ENCODE measurements at regions not wholly inside any gene's neighbourhood (a gene's known extent, or its start where the extent isn't known, plus 50 kb on each side); places are given as distances from the start of the nearest gene placed in this dataset.

- TF ChIP-seq ZNF462 (CRISPR knock-in tag; IDR thresholded peaks at IDR 0.05) (no peak), ETS1 (IDR thresholded peaks at IDR 0.05) (no peak)
- TF ChIP-seq, protein P1, sequence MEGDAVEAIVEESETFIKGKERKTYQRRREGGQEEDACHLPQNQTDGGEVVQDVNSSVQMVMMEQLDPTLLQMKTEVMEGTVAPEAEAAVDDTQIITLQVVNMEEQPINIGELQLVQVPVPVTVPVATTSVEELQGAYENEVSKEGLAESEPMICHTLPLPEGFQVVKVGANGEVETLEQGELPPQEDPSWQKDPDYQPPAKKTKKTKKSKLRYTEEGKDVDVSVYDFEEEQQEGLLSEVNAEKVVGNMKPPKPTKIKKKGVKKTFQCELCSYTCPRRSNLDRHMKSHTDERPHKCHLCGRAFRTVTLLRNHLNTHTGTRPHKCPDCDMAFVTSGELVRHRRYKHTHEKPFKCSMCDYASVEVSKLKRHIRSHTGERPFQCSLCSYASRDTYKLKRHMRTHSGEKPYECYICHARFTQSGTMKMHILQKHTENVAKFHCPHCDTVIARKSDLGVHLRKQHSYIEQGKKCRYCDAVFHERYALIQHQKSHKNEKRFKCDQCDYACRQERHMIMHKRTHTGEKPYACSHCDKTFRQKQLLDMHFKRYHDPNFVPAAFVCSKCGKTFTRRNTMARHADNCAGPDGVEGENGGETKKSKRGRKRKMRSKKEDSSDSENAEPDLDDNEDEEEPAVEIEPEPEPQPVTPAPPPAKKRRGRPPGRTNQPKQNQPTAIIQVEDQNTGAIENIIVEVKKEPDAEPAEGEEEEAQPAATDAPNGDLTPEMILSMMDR (conservative IDR thresholded peaks at IDR 0.05; ENCODE audit: low read depth in 2 of 2), result no peak
Observed at GRCh38 chr6:56756219-56756789, 113.6 kb upstream of the DST start (continued).

DNA sequence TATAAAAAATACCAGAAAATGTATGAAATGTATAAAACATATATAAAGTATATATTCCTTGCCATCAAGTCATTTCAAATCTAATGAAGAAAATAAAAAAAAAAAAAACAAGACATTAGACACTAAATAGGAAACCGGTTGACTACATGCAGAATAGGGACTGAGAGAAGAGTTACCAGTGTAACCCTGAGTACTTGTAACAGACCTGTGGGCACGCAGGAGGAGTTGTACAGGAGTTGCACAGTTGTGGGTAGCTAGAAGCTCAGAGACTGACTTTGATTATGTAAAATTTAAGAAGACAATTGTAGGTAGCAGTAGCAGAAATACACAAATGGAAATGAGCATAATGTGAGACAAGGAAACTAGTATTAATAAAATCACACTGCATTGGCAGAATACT, 112.4 kb upstream of the DST start:
- Histone ChIP-seq H3K27ac (ENCODE audit: low read depth) (no peak overlapping the region), H3F3A (replicated peaks; ENCODE audit: low read depth) (no peaks in the 10 kb centered on the region), H3K36me3 (ENCODE audit: insufficient read depth) (no peaks in the 10 kb centered on the region), H2AFZ (no peak overlapping the region), H3K4me1 (ENCODE audit: insufficient read depth) (peaks cover 96% of the 10 kb centered on the region), H3K4me3 (no peak overlapping the region), H3K4me2 (no peak overlapping the region), H3K27me3 (ENCODE audit: insufficient read depth) (no peaks in the 10 kb centered on the region), H4K20me1 (replicated peaks; ENCODE audit: insufficient read depth) (no peaks in the 10 kb centered on the region), H3K79me2 (replicated peaks; ENCODE audit: insufficient read depth) (peaks cover 92% of the 10 kb centered on the region), H3K9me2 (ENCODE audit: insufficient read depth) (no peaks in the 10 kb centered on the region)
- Mint-ChIP-seq H3K4me3 (no peak overlapping the region), H3K27ac (peak overlapping the region; percentile 42; the same call in 1 of the 2 replicates), H3K4me1 (peaks cover 79% of the 10 kb centered on the region), H3K27me3 (ENCODE audit: insufficient read depth, low read depth, poor library complexity) (no peaks in the 10 kb centered on the region), H3K9me3 (no peaks in the 10 kb centered on the region), H3K36me3 (ENCODE audit: low read depth) (no peaks in the 10 kb centered on the region)
- no peak for ATAC-seq
- no peak for DNase-seq (ENCODE audit: low spot score)
- TF ChIP-seq ETS1 (IDR thresholded peaks at IDR 0.05), result no peak
- TF ChIP-seq ZNF462 (CRISPR knock-in tag; IDR thresholded peaks at IDR 0.05), result no peak
- TF ChIP-seq STAT1 (IDR thresholded peaks at IDR 0.05; ENCODE audit: unreplicated experiment), result no peak

Data from GM23338 (cell line).